NCI-H146 (cell line): ENCODE measurements at regions not wholly inside any gene's neighbourhood (a gene's known extent, or its start where the extent isn't known, plus 50 kb on each side); places are given as distances from the start of the nearest gene placed in this dataset.
A peak's percentile ranks its signal among the peaks of the same experiment; 100 is the strongest.

Experiments
- DNase-seq: peaks from one replicate; lab custom pipeline; 2025; lab: John Stamatoyannopoulos, UW

- no peak for DNase-seq
Observed at GRCh38 chrX:45872480-45872879, 671.8 kb upstream of the DIPK2B start.

GRCh38 chrX:45868425-45868824 lies 667.7 kb upstream of the DIPK2B start:
- DNase-seq, result no peak

- DNase-seq, result no peak
Observed at GRCh38 chrX:45862801-45863200, 662.1 kb upstream of the DIPK2B start.

- no peak for DNase-seq
Observed at GRCh38 chrX:45860450-45860849, 659.8 kb upstream of the DIPK2B start.

GRCh38 chrX:45859407-45859806 lies 658.7 kb upstream of the DIPK2B start:
- no peak for DNase-seq

GRCh38 chrX:45852884-45853283 lies 652.2 kb upstream of the DIPK2B start:
- peak; percentile 8 for DNase-seq

- peak; percentile 78 for DNase-seq
Observed at GRCh38 chrX:45851434-45851991, 650.8 kb upstream of the DIPK2B start.

- DNase-seq, result peak; percentile 68
Observed at GRCh38 chrX:45850775-45851433, 650.2 kb upstream of the DIPK2B start.

GRCh38 chrX:45850197-45850774 lies 649.6 kb upstream of the DIPK2B start:
- DNase-seq, result peak; percentile 44

- DNase-seq, result peak; percentile 57
Observed at GRCh38 chrX:45849261-45849862, 648.7 kb upstream of the DIPK2B start.

- DNase-seq, result no peak
Observed at GRCh38 chrX:45847961-45848360, 647.3 kb upstream of the DIPK2B start.

- DNase-seq, result no peak
Observed at GRCh38 chrX:45846328-45846727, 645.7 kb upstream of the DIPK2B start.

GRCh38 chrX:45845142-45845541 lies 644.5 kb upstream of the DIPK2B start:
- no peak for DNase-seq

- DNase-seq, result no peak
Observed at GRCh38 chrX:45843518-45843917, 642.8 kb upstream of the DIPK2B start.

GRCh38 chrX:45842926-45843315 lies 642.2 kb upstream of the DIPK2B start:
- DNase-seq, result no peak

- DNase-seq, result no peak
Observed at GRCh38 chrX:45842207-45842925, 641.7 kb upstream of the DIPK2B start.

- DNase-seq, result no peak
Observed at GRCh38 chrX:45840411-45840950, 639.8 kb upstream of the DIPK2B start.

GRCh38 chrX:45830343-45830742 lies 629.7 kb upstream of the DIPK2B start:
- no peak for DNase-seq

- no peak for DNase-seq
Observed at GRCh38 chrX:45824471-45824870, 623.8 kb upstream of the DIPK2B start.

- no peak for DNase-seq
Observed at GRCh38 chrX:45823536-45823935, 622.9 kb upstream of the DIPK2B start.

GRCh38 chrX:45822124-45822523 lies 621.4 kb upstream of the DIPK2B start:
- no peak for DNase-seq

- DNase-seq, result no peak
Observed at GRCh38 chrX:45818913-45819312, 618.2 kb upstream of the DIPK2B start.
